IMR-90 (cell line): ENCODE measurements at regions not wholly inside any gene's neighbourhood (a gene's known extent, or its start where the extent isn't known, plus 50 kb on each side); places are given as distances from the start of the nearest gene placed in this dataset.

ENCODE experiments used
- ATAC-seq: fragments of 200-7000 bp; cut with Tn5 transposase; 2 replicates; pipeline ENCODE4 v1.9.1; 2020; ENCODE audit warnings: low read depth, mild to moderate bottlenecking, moderate library complexity
- BruUV-seq: library from RNA; stranded (reverse); fragments of 400-500 nt; replicated peaks from 2 replicates; lab custom pipeline; 2021; lab: Mats Ljungman, UMichigan
- CTCF ChIA-PET: fragments of 300-600 bp; formaldehyde crosslinking; extraction: SDS; loops from one replicate; lab custom pipeline; 2021; ENCODE audit warnings: antibody characterized with exemption; lab: Yijun Ruan, JAX
- POLR2A ChIA-PET: fragments of 300-600 bp; sonication (Branson Sonifier 250); formaldehyde crosslinking; loops from one replicate; lab custom pipeline; 2022; ENCODE audit warnings: antibody characterized with exemption; ENCODE audit not compliant: unreplicated experiment; lab: Charles Lee
- DNase-seq: peaks from one replicate; pipeline ENCODE4 v3.0.0; 2013
- H2AFZ ChIP-seq: replicated peaks from 2 replicates; pipeline ENCODE3; 2013; ENCODE audit warnings: low read length, mild to moderate bottlenecking; ENCODE audit not compliant: poor library complexity
- H2AK5ac ChIP-seq: 2 replicates; pipeline ENCODE4 v1.6.1; 2013; ENCODE audit warnings: low read depth, low read length, inconsistent platforms
- H2AK9ac ChIP-seq: replicated peaks from 2 replicates; pipeline ENCODE3; 2013; ENCODE audit warnings: mild to moderate bottlenecking, low read depth, low read length, moderate library complexity; ENCODE audit not compliant: poor library complexity
- H2BK120ac ChIP-seq: 2 replicates; pipeline ENCODE4 v1.6.1; 2013; ENCODE audit warnings: low read depth, low read length, inconsistent platforms
- H2BK15ac ChIP-seq: 3 replicates; pipeline ENCODE4 v1.6.1; 2013; ENCODE audit warnings: low read depth, low read length, inconsistent platforms
- H2BK20ac ChIP-seq: 2 replicates; pipeline ENCODE4 v1.6.1; 2013; ENCODE audit warnings: low read depth, mild to moderate bottlenecking, inconsistent platforms, low read length, moderate library complexity
- H2BK5ac ChIP-seq: 2 replicates; pipeline ENCODE4 v1.6.1; 2013; ENCODE audit warnings: mild to moderate bottlenecking, low read depth, low read length, inconsistent platforms; ENCODE audit not compliant: poor library complexity, severe bottlenecking
- H3K14ac ChIP-seq: replicated peaks from 2 replicates; pipeline ENCODE4 v1.6.1; 2013; ENCODE audit warnings: low read depth, low read length, inconsistent platforms
- H3K18ac ChIP-seq: 2 replicates; pipeline ENCODE4 v1.6.1; 2013; ENCODE audit warnings: low read depth, low read length, control low read depth
- H3K23ac ChIP-seq: 2 replicates; pipeline ENCODE4 v1.6.1; 2013; ENCODE audit warnings: low read depth, low read length, inconsistent platforms
- H3K27ac ChIP-seq: 2 replicates; pipeline ENCODE4 v1.5.1; 2013; ENCODE audit warnings: mild to moderate bottlenecking, control low read depth, low read length; ENCODE audit not compliant: insufficient read depth
- H3K27me3 ChIP-seq: 2 replicates; pipeline ENCODE4 v1.6.1; 2013; ENCODE audit warnings: low read length; ENCODE audit not compliant: control insufficient read depth, insufficient read depth
- H3K36me3 ChIP-seq: 2 replicates; pipeline ENCODE4 v1.6.1; 2013; ENCODE audit warnings: low read length, mixed read lengths; ENCODE audit not compliant: control insufficient read depth, insufficient read depth
- H3K4ac ChIP-seq: 2 replicates; pipeline ENCODE4 v1.6.1; 2013; ENCODE audit warnings: low read depth, low read length, inconsistent platforms
- H3K4me1 ChIP-seq: 2 replicates; pipeline ENCODE4 v1.6.1; 2013; ENCODE audit warnings: low read length, mixed read lengths; ENCODE audit not compliant: control insufficient read depth, insufficient read depth
- H3K4me2 ChIP-seq: 2 replicates; pipeline ENCODE4 v1.6.1; 2013; ENCODE audit warnings: low read depth, mild to moderate bottlenecking, control low read depth, low read length, moderate library complexity
- H3K4me3 ChIP-seq: 2 replicates; pipeline ENCODE4 v1.5.1; 2013; ENCODE audit warnings: low read depth, mild to moderate bottlenecking, control low read depth, low read length, moderate library complexity; ENCODE audit not compliant: insufficient read depth
- H3K56ac ChIP-seq: 2 replicates; pipeline ENCODE4 v1.6.1; 2013; ENCODE audit warnings: low read length, inconsistent platforms; ENCODE audit not compliant: insufficient read depth; ENCODE audit errors: extremely low read depth
- H3K79me1 ChIP-seq, 2 experiments: 2 replicates each; pipeline ENCODE4 v1.6.1; 2013; ENCODE audit warnings: low read length in 2 of 2, inconsistent platforms in 1 of 2, low read depth in 1 of 2
- H3K9ac ChIP-seq: 2 replicates; pipeline ENCODE4 v1.6.1; 2013; ENCODE audit warnings: low read depth, low read length, control low read depth
- H3K9me1 ChIP-seq: 2 replicates; pipeline ENCODE4 v1.6.1; 2013; ENCODE audit warnings: low read length, inconsistent platforms; ENCODE audit not compliant: insufficient read depth
- H3K9me3 ChIP-seq: 2 replicates; pipeline ENCODE4 v1.6.1; 2013; ENCODE audit warnings: low read length; ENCODE audit not compliant: control insufficient read depth, insufficient read depth
- H4K20me1 ChIP-seq: 2 replicates; pipeline ENCODE4 v1.6.1; 2013; ENCODE audit warnings: low read length, inconsistent platforms; ENCODE audit not compliant: insufficient read depth
- H4K5ac ChIP-seq: 2 replicates; pipeline ENCODE4 v1.6.1; 2013; ENCODE audit warnings: mild to moderate bottlenecking, low read depth, low read length, control low read depth
- H4K8ac ChIP-seq, 2 experiments: 2 replicates each; pipeline ENCODE4 v1.6.1; 2013; ENCODE audit warnings: low read depth in 2 of 2, low read length in 2 of 2, control low read depth in 1 of 2, inconsistent platforms in 1 of 2
- H4K91ac ChIP-seq: 2 replicates; pipeline ENCODE4 v1.6.1; 2013; ENCODE audit warnings: low read depth, low read length, inconsistent platforms; ENCODE audit not compliant: insufficient read depth
- RAD21 ChIP-seq: IDR thresholded peaks from 2 replicates; pipeline ENCODE4 v1.6.1; 2012; ENCODE audit warnings: low read length, improper control_type of control experiment
- RFX5 ChIP-seq: IDR thresholded peaks from 2 replicates; pipeline ENCODE4 v1.8.0; 2012; ENCODE audit warnings: low read depth, mild to moderate bottlenecking, low read length, moderate library complexity
- WGBS, 2 experiments: methylation state at CpG; one replicate each; pipeline versions ENCODE4 v1.1.5 to v1.1.7; 2013; ENCODE audit warnings: missing lambda C conversion rate in 2 of 2; ENCODE audit not compliant: insufficient read length in 1 of 2; ENCODE audit errors: extremely low coverage in 2 of 2; 5-methylcytosine and 5-hydroxymethylcytosine counted together
- dilution Hi-C: fragments of 300-500 bp; cut with HindIII; formaldehyde crosslinking; loops from one replicate; pipeline ENCODE4 v1.14.3; 2018; ENCODE audit warnings: low sequenced_read_pairs; ENCODE audit not compliant: unreplicated experiment
- in situ Hi-C: fragments of 300-500 bp; cut with MboI; formaldehyde crosslinking; loops from 3 replicates; pipeline ENCODE4 v1.14.3; 2019; ENCODE audit warnings: low sequenced_read_pairs, inconsistent platforms, mixed read lengths
- intact Hi-C: fragments of 100-400 bp; cut with micrococcal nuclease; formaldehyde crosslinking; loops from 2 replicates; pipeline ENCODE4 v1.10.0; 2022

GRCh38 chr5:125481506-125482465 lies 735.3 kb upstream of the ZNF608 start:
- in situ Hi-C loops: loop anchor here (10.0 kb wide), 1 partner anchor 737 kb away; the partner anchor contains the start of gene ZNF608
- no peak overlapping the region for H3K56ac ChIP-seq
- no peak for ATAC-seq
- no peak overlapping the region for H2BK120ac ChIP-seq
- no peak overlapping the region for H3K23ac ChIP-seq
- no peak overlapping the region; the same call in 2 of the 3 replicates for H2BK15ac ChIP-seq
- 0 out of 2 replicates have a peak overlapping the region, but pooled peaks have one; percentile 46 for H2BK20ac ChIP-seq
- H3K4me2 ChIP-seq: no peak overlapping the region
- H4K5ac ChIP-seq: no peak overlapping the region
- no peaks in the 10 kb centered on the region for H3K9me3 ChIP-seq
- no peak overlapping the region for H3K27ac ChIP-seq
- no peak overlapping the region for H2BK5ac ChIP-seq
- no peak for DNase-seq
- peaks cover 5% of the 10 kb centered on the region; the same call in 1 of the 2 replicates for H4K20me1 ChIP-seq
- H3K9me1 ChIP-seq: 0 out of 2 replicates have a peak, but pooled peaks cover 2% of the 10 kb centered on the region
- H3K18ac ChIP-seq: no peak overlapping the region
- ChIA-PET CTCF (no interaction called here), POLR2A (no interaction called here)
- H4K91ac ChIP-seq: no peak overlapping the region
- no peak overlapping the region for H2AFZ ChIP-seq
- dilution Hi-C loops: no loop called here
- H3K4me3 ChIP-seq: no peak overlapping the region
- H4K8ac ChIP-seq: no peak overlapping the region
- H3K9ac ChIP-seq: no peak overlapping the region
- no peak overlapping the region for H3K4ac ChIP-seq
- H2AK9ac ChIP-seq: no peak overlapping the region
- H3K4me1 ChIP-seq: peaks cover 10% of the 10 kb centered on the region
- H3K79me1 ChIP-seq: no peaks in the 10 kb centered on the region
- H2AK5ac ChIP-seq: no peak overlapping the region
- no TSS peak for BruUV-seq
- no peak overlapping the region for H3K14ac ChIP-seq
- no peaks in the 10 kb centered on the region; the same call in 1 of the 2 replicates for H3K27me3 ChIP-seq
- no CpG with 5 or more reads among the region's 7 CpGs for WGBS, 2 experiments
- H3K36me3 ChIP-seq: no peaks in the 10 kb centered on the region
- intact Hi-C loops: loop anchor here (10.0 kb wide), 1 partner anchor 487 kb away; no protein-coding TSS in a partner anchor
- TF ChIP-seq RFX5: no peak
- TF ChIP-seq RAD21: no peak
